Erythroblast (primary cell): ENCODE measurements at regions not wholly inside any gene's neighbourhood (a gene's known extent, or its start where the extent isn't known, plus 50 kb on each side); places are given as distances from the start of the nearest gene placed in this dataset.

ENCODE experiments used
- GATA1 ChIP-seq: IDR thresholded peaks from 2 replicates; pipeline ENCODE4 v1.6.1; 2011; ENCODE audit warnings: low read depth, mild to moderate bottlenecking, control low read depth, low read length, moderate library complexity
- POLR2A ChIP-seq: IDR thresholded peaks from 2 replicates; pipeline ENCODE4 v1.6.1; 2011; ENCODE audit warnings: mild to moderate bottlenecking, low read length

DNA sequence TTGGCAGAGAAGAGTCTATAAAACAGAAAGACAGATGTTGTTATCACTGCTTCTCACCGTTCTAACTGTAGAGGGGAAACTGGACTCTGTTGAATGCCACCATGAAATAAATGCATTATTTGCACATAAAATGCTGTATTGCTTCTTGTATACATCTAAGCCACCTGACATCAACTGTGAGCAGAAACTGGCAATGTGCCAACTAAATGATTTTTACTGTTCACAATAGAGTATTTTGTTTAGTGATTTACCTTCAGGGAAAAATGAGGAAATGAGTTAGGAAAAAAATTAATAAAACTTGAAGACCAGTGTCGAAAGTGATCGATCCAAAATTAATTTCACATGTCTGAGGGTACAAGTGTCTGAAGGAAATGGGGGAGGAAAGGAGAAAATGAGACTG, 65.9 kb upstream of the TNIP3 start:
- no peak for TF ChIP-seq POLR2A
- no peak for TF ChIP-seq GATA1
